ENCODE measurements at regions not wholly inside any gene's neighbourhood (a gene's known extent, or its start where the extent isn't known, plus 50 kb on each side); places are given as distances from the start of the nearest gene placed in this dataset.

- Histone ChIP-seq H3K27ac (ENCODE audit: low read depth in 1 of 2, low read length in 1 of 2) (peak overlapping the region in 1 of 2 donors; percentile 30), H3K9me3 (ENCODE audit: control insufficient read depth in 2 of 2, insufficient read depth in 1 of 2, low read length in 1 of 2) (peaks cover 0 to 4% of the 10 kb centered on the region in 2 donors), H3K4me3 (ENCODE audit: low read length in 2 of 2) (no peak overlapping the region), H3K27me3 (ENCODE audit: control insufficient read depth in 2 of 2, insufficient read depth in 1 of 2, low read length in 1 of 2) (no peaks in the 10 kb centered on the region), H3K36me3 (ENCODE audit: control insufficient read depth in 2 of 2, insufficient read depth in 2 of 2, low read length in 1 of 2) (no peaks in the 10 kb centered on the region), H3K4me1 (ENCODE audit: control insufficient read depth in 2 of 2, insufficient read depth in 2 of 2, low read length in 2 of 2) (peaks cover 0 to 32% of the 10 kb centered on the region in 2 donors)
- WGBS: 90% methylated on average over 5 of the region's 5 CpGs
- peak in 1 of 9 donors; percentile 36 for DNase-seq (ENCODE audit: low read depth in 6 of 9, low spot score in 9 of 9)
Observed at GRCh38 chr2:60336442-60337141, 216.9 kb downstream of the BCL11A start.

GRCh38 chr2:60335533-60336237 lies 217.8 kb downstream of the BCL11A start:
- Histone ChIP-seq H3K4me3 (ENCODE audit: low read length in 2 of 2) (no peak overlapping the region), H3K27ac (ENCODE audit: low read depth in 1 of 2, low read length in 1 of 2) (no peak overlapping the region), H3K9me3 (ENCODE audit: control insufficient read depth in 2 of 2, insufficient read depth in 1 of 2, low read length in 1 of 2) (peaks cover 0 to 4% of the 10 kb centered on the region in 2 donors), H3K36me3 (ENCODE audit: control insufficient read depth in 2 of 2, insufficient read depth in 2 of 2, low read length in 1 of 2) (no peaks in the 10 kb centered on the region), H3K4me1 (ENCODE audit: control insufficient read depth in 2 of 2, insufficient read depth in 2 of 2, low read length in 2 of 2) (peaks cover 0 to 32% of the 10 kb centered on the region in 2 donors), H3K27me3 (ENCODE audit: control insufficient read depth in 2 of 2, insufficient read depth in 1 of 2, low read length in 1 of 2) (no peaks in the 10 kb centered on the region)
- 85% methylated on average over 13 of the region's 13 CpGs for WGBS
- no peak for DNase-seq (ENCODE audit: low read depth in 6 of 9, low spot score in 9 of 9)

- H3K36me3 ChIP-seq (ENCODE audit: control insufficient read depth in 2 of 2, insufficient read depth in 2 of 2, low read length in 1 of 2): no peaks in the 10 kb centered on the region
- peaks cover 0 to 32% of the 10 kb centered on the region in 2 donors for H3K4me1 ChIP-seq (ENCODE audit: control insufficient read depth in 2 of 2, insufficient read depth in 2 of 2, low read length in 2 of 2)
- no peak overlapping the region for H3K27ac ChIP-seq (ENCODE audit: low read depth in 1 of 2, low read length in 1 of 2)
- peaks cover 0 to 4% of the 10 kb centered on the region in 2 donors for H3K9me3 ChIP-seq (ENCODE audit: control insufficient read depth in 2 of 2, insufficient read depth in 1 of 2, low read length in 1 of 2)
- no peaks in the 10 kb centered on the region for H3K27me3 ChIP-seq (ENCODE audit: control insufficient read depth in 2 of 2, insufficient read depth in 1 of 2, low read length in 1 of 2)
- H3K4me3 ChIP-seq (ENCODE audit: low read length in 2 of 2): no peak overlapping the region
- DNase-seq (ENCODE audit: low read depth in 6 of 9, low spot score in 9 of 9): no peak
- 99% methylated on average over 4 of the region's 4 CpGs for WGBS
Observed at GRCh38 chr2:60334610-60335009, 218.8 kb downstream of the BCL11A start.

GRCh38 chr2:60333264-60333663 lies 220.2 kb downstream of the BCL11A start:
- no peak for DNase-seq (ENCODE audit: low read depth in 6 of 9, low spot score in 9 of 9)
- Histone ChIP-seq H3K4me3 (ENCODE audit: low read length in 2 of 2) (no peak overlapping the region), H3K4me1 (ENCODE audit: control insufficient read depth in 2 of 2, insufficient read depth in 2 of 2, low read length in 2 of 2) (peaks cover 0 to 26% of the 10 kb centered on the region in 2 donors), H3K27me3 (ENCODE audit: control insufficient read depth in 2 of 2, insufficient read depth in 1 of 2, low read length in 1 of 2) (no peaks in the 10 kb centered on the region), H3K9me3 (ENCODE audit: control insufficient read depth in 2 of 2, insufficient read depth in 1 of 2, low read length in 1 of 2) (peaks cover 0 to 4% of the 10 kb centered on the region in 2 donors), H3K27ac (ENCODE audit: low read depth in 1 of 2, low read length in 1 of 2) (no peak overlapping the region), H3K36me3 (ENCODE audit: control insufficient read depth in 2 of 2, insufficient read depth in 2 of 2, low read length in 1 of 2) (no peaks in the 10 kb centered on the region)
- WGBS: 98% methylated on average over 8 of the region's 8 CpGs

- no peak for DNase-seq (ENCODE audit: low read depth in 6 of 9, low spot score in 9 of 9)
- Histone ChIP-seq H3K27ac (ENCODE audit: low read depth in 1 of 2, low read length in 1 of 2) (no peak overlapping the region), H3K27me3 (ENCODE audit: control insufficient read depth in 2 of 2, insufficient read depth in 1 of 2, low read length in 1 of 2) (no peaks in the 10 kb centered on the region), H3K36me3 (ENCODE audit: control insufficient read depth in 2 of 2, insufficient read depth in 2 of 2, low read length in 1 of 2) (no peaks in the 10 kb centered on the region), H3K9me3 (ENCODE audit: control insufficient read depth in 2 of 2, insufficient read depth in 1 of 2, low read length in 1 of 2) (peaks cover 0 to 7% of the 10 kb centered on the region in 2 donors), H3K4me1 (ENCODE audit: control insufficient read depth in 2 of 2, insufficient read depth in 2 of 2, low read length in 2 of 2) (peaks cover 0 to 6% of the 10 kb centered on the region in 2 donors), H3K4me3 (ENCODE audit: low read length in 2 of 2) (no peak overlapping the region)
- WGBS: 94% methylated on average over 7 of the region's 7 CpGs
Observed at GRCh38 chr2:60331115-60331809, 222.2 kb downstream of the BCL11A start.

GRCh38 chr2:60329225-60329624 lies 224.2 kb downstream of the BCL11A start:
- no peak overlapping the region for H3K4me3 ChIP-seq (ENCODE audit: low read length in 2 of 2)
- DNase-seq (ENCODE audit: low read depth in 6 of 9, low spot score in 9 of 9): no peak
- H3K4me1 ChIP-seq (ENCODE audit: control insufficient read depth in 2 of 2, insufficient read depth in 2 of 2, low read length in 2 of 2): no peaks in the 10 kb centered on the region
- no peaks in the 10 kb centered on the region for H3K36me3 ChIP-seq (ENCODE audit: control insufficient read depth in 2 of 2, insufficient read depth in 2 of 2, low read length in 1 of 2)
- H3K27ac ChIP-seq (ENCODE audit: low read depth in 1 of 2, low read length in 1 of 2): no peak overlapping the region
- H3K27me3 ChIP-seq (ENCODE audit: control insufficient read depth in 2 of 2, insufficient read depth in 1 of 2, low read length in 1 of 2): no peaks in the 10 kb centered on the region
- 98% methylated on average over 3 of the region's 3 CpGs for WGBS
- peaks cover 0 to 8% of the 10 kb centered on the region in 2 donors for H3K9me3 ChIP-seq (ENCODE audit: control insufficient read depth in 2 of 2, insufficient read depth in 1 of 2, low read length in 1 of 2)

- Histone ChIP-seq H3K36me3 (ENCODE audit: control insufficient read depth in 2 of 2, insufficient read depth in 2 of 2, low read length in 1 of 2) (no peaks in the 10 kb centered on the region), H3K4me3 (ENCODE audit: low read length in 2 of 2) (no peak overlapping the region), H3K27ac (ENCODE audit: low read depth in 1 of 2, low read length in 1 of 2) (no peak overlapping the region), H3K27me3 (ENCODE audit: control insufficient read depth in 2 of 2, insufficient read depth in 1 of 2, low read length in 1 of 2) (no peaks in the 10 kb centered on the region), H3K4me1 (ENCODE audit: control insufficient read depth in 2 of 2, insufficient read depth in 2 of 2, low read length in 2 of 2) (peaks cover 0 to 3% of the 10 kb centered on the region in 2 donors), H3K9me3 (ENCODE audit: control insufficient read depth in 2 of 2, insufficient read depth in 1 of 2, low read length in 1 of 2) (peaks cover 0 to 5% of the 10 kb centered on the region in 2 donors)
- no peak for DNase-seq (ENCODE audit: low read depth in 6 of 9, low spot score in 9 of 9)
- 99% methylated on average over 5 of the region's 5 CpGs for WGBS
Observed at GRCh38 chr2:60324536-60324935, 228.9 kb downstream of the BCL11A start.

- peaks cover 0 to 11% of the 10 kb centered on the region in 2 donors for H3K4me1 ChIP-seq (ENCODE audit: control insufficient read depth in 2 of 2, insufficient read depth in 2 of 2, low read length in 2 of 2)
- H3K36me3 ChIP-seq (ENCODE audit: control insufficient read depth in 2 of 2, insufficient read depth in 2 of 2, low read length in 1 of 2): no peaks in the 10 kb centered on the region
- no peaks in the 10 kb centered on the region for H3K27me3 ChIP-seq (ENCODE audit: control insufficient read depth in 2 of 2, insufficient read depth in 1 of 2, low read length in 1 of 2)
- no peak for DNase-seq (ENCODE audit: low read depth in 6 of 9, low spot score in 9 of 9)
- WGBS: 97% methylated on average over 14 of the region's 14 CpGs
- peaks cover 0 to 4% of the 10 kb centered on the region in 2 donors for H3K9me3 ChIP-seq (ENCODE audit: control insufficient read depth in 2 of 2, insufficient read depth in 1 of 2, low read length in 1 of 2)
- no peak overlapping the region for H3K27ac ChIP-seq (ENCODE audit: low read depth in 1 of 2, low read length in 1 of 2)
- no peak overlapping the region for H3K4me3 ChIP-seq (ENCODE audit: low read length in 2 of 2)
Observed at GRCh38 chr2:60321816-60322215, 231.6 kb downstream of the BCL11A start.

GRCh38 chr2:60320724-60321123 lies 232.7 kb downstream of the BCL11A start:
- H3K4me1 ChIP-seq (ENCODE audit: control insufficient read depth in 2 of 2, insufficient read depth in 2 of 2, low read length in 2 of 2): peaks cover 0 to 11% of the 10 kb centered on the region in 2 donors
- peaks cover 0 to 2% of the 10 kb centered on the region in 2 donors for H3K9me3 ChIP-seq (ENCODE audit: control insufficient read depth in 2 of 2, insufficient read depth in 1 of 2, low read length in 1 of 2)
- no peaks in the 10 kb centered on the region for H3K36me3 ChIP-seq (ENCODE audit: control insufficient read depth in 2 of 2, insufficient read depth in 2 of 2, low read length in 1 of 2)
- DNase-seq (ENCODE audit: low read depth in 6 of 9, low spot score in 9 of 9): no peak
- no peak overlapping the region for H3K27ac ChIP-seq (ENCODE audit: low read depth in 1 of 2, low read length in 1 of 2)
- WGBS: 98% methylated on average over 5 of the region's 5 CpGs
- H3K27me3 ChIP-seq (ENCODE audit: control insufficient read depth in 2 of 2, insufficient read depth in 1 of 2, low read length in 1 of 2): no peaks in the 10 kb centered on the region
- no peak overlapping the region for H3K4me3 ChIP-seq (ENCODE audit: low read length in 2 of 2)
